OCI-LY1 (cell line): ENCODE measurements at regions not wholly inside any gene's neighbourhood (a gene's known extent, or its start where the extent isn't known, plus 50 kb on each side); places are given as distances from the start of the nearest gene placed in this dataset.

ENCODE experiments used
- EZH2 ChIP-seq: fragments of 200-600 bp; sonication (generic), shearing (Covaris generic); IDR thresholded peaks from 2 replicates; pipeline ENCODE4 v1.8.0; 2017; ENCODE audit warnings: borderline replicate concordance, mixed run types, mild to moderate bottlenecking, antibody characterized with exemption, low read length, moderate library complexity, mixed read lengths
- TF ChIP-seq, protein P1 (sequence below): fragments of 200-600 bp; sonication (generic), shearing (Covaris generic); IDR thresholded peaks from 2 replicates; pipeline ENCODE4 v1.5.1; 2017; ENCODE audit warnings: mild to moderate bottlenecking, antibody characterized with exemption, low read length, moderate library complexity, mixed read lengths

DNA sequence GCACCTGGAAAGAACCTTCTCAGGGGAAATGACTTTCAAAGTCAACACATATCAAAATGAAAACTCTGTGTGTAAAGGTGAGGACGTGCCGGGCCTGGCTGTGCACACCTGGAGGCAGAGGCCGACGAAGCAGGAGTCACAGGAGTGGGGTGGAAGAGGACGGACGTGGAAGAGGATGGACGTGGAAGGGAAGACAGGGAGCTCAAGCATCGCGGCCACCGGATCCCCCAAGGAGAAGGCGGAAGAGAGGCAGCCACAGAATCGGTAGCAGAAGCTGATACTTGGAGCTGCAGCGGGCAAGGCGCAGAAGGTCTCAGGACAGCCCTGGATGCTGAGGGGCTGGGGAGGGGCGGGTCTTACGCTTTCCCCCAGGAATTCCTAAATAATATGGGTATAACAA, 519.8 kb downstream of the BRD1 start:
- TF ChIP-seq, protein P1, sequence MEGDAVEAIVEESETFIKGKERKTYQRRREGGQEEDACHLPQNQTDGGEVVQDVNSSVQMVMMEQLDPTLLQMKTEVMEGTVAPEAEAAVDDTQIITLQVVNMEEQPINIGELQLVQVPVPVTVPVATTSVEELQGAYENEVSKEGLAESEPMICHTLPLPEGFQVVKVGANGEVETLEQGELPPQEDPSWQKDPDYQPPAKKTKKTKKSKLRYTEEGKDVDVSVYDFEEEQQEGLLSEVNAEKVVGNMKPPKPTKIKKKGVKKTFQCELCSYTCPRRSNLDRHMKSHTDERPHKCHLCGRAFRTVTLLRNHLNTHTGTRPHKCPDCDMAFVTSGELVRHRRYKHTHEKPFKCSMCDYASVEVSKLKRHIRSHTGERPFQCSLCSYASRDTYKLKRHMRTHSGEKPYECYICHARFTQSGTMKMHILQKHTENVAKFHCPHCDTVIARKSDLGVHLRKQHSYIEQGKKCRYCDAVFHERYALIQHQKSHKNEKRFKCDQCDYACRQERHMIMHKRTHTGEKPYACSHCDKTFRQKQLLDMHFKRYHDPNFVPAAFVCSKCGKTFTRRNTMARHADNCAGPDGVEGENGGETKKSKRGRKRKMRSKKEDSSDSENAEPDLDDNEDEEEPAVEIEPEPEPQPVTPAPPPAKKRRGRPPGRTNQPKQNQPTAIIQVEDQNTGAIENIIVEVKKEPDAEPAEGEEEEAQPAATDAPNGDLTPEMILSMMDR, result no peak
- no peak for TF ChIP-seq EZH2
